ENCODE measurements at regions not wholly inside any gene's neighbourhood (a gene's known extent, or its start where the extent isn't known, plus 50 kb on each side); places are given as distances from the start of the nearest gene placed in this dataset.

DNA sequence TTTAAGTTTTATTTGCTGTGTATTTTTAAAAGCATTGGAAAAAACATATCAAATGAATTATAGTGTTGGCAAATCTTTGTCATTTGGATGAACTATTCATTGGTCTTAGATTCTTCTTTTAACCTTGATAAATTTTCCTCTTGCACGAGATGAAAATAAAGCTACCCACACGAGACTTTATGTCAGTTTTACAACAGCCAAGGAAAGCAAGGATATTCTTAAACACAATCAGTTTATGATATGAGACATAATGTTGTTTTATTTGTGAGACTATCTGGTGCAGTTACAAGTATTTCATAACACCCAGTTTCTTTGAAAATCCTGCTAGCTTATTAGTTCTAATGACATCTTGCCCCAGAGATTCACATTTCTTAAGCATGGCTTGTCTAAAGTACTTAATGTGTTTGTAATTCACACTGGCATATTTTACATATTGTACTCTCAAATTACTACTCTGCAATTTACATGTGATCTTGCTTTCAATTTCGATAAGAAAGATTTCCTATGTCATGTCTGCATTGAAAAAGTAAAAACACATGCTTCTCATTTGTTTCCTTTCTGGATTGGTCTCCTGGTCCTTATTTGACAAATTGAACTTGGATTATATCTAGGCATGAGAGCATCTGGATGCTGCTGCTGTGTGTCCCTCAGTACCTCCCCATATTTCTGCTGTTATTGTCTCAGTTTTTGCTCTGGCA, 955.5 kb upstream of the PCDH9 start:
- Mint-ChIP-seq H3K36me3 (ENCODE audit: low read depth, unreplicated experiment) (no peaks in the 10 kb centered on the region), H3K9me3 (ENCODE audit: unreplicated experiment) (no peaks in the 10 kb centered on the region), H3K27me3 (ENCODE audit: low read depth, unreplicated experiment) (no peaks in the 10 kb centered on the region), H3K27ac (ENCODE audit: unreplicated experiment) (no peak overlapping the region), H3K4me1 (ENCODE audit: low read depth, unreplicated experiment) (peaks cover 3% of the 10 kb centered on the region), H3K4me3 (ENCODE audit: unreplicated experiment) (no peak overlapping the region)
- peak overlapping the region; percentile 43 for H2AFZ ChIP-seq (ENCODE audit: low read depth, low read length)
- no peaks in the 10 kb centered on the region for H3K4me1 ChIP-seq (ENCODE audit: insufficient read depth, low read length)
- H3K27ac ChIP-seq (ENCODE audit: low read depth, low read length), result no peak overlapping the region
- no peaks in the 10 kb centered on the region for H3K27me3 ChIP-seq (ENCODE audit: insufficient read depth, low read length)
- FAIRE-seq (no peak), DNase-seq (ENCODE audit: low read depth) (no peak)
- no peaks in the 10 kb centered on the region for H3K9me3 ChIP-seq (ENCODE audit: insufficient read depth, low read depth, low read length)
- H3K36me3 ChIP-seq (ENCODE audit: insufficient read depth, low read length), result no peaks in the 10 kb centered on the region
- no peak overlapping the region for H3K4me3 ChIP-seq (ENCODE audit: insufficient read depth, low read depth, low read length)
- no peak overlapping the region for H3K4me2 ChIP-seq (ENCODE audit: low read length)
- no peak overlapping the region for H3K9ac ChIP-seq (ENCODE audit: low read length)
- TF ChIP-seq, protein P1, sequence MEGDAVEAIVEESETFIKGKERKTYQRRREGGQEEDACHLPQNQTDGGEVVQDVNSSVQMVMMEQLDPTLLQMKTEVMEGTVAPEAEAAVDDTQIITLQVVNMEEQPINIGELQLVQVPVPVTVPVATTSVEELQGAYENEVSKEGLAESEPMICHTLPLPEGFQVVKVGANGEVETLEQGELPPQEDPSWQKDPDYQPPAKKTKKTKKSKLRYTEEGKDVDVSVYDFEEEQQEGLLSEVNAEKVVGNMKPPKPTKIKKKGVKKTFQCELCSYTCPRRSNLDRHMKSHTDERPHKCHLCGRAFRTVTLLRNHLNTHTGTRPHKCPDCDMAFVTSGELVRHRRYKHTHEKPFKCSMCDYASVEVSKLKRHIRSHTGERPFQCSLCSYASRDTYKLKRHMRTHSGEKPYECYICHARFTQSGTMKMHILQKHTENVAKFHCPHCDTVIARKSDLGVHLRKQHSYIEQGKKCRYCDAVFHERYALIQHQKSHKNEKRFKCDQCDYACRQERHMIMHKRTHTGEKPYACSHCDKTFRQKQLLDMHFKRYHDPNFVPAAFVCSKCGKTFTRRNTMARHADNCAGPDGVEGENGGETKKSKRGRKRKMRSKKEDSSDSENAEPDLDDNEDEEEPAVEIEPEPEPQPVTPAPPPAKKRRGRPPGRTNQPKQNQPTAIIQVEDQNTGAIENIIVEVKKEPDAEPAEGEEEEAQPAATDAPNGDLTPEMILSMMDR (IDR thresholded peaks at IDR 0.05; ENCODE audit: insufficient read depth, low read depth, low read length), result no peak
- no peak for TF ChIP-seq EZH2 (IDR thresholded peaks at IDR 0.05; ENCODE audit: insufficient read depth, low read length)
- no peaks in the 10 kb centered on the region for H3K79me2 ChIP-seq (ENCODE audit: insufficient read depth, low read length)
- H4K20me1 ChIP-seq (ENCODE audit: insufficient read depth, low read length), result no peaks in the 10 kb centered on the region

DNA sequence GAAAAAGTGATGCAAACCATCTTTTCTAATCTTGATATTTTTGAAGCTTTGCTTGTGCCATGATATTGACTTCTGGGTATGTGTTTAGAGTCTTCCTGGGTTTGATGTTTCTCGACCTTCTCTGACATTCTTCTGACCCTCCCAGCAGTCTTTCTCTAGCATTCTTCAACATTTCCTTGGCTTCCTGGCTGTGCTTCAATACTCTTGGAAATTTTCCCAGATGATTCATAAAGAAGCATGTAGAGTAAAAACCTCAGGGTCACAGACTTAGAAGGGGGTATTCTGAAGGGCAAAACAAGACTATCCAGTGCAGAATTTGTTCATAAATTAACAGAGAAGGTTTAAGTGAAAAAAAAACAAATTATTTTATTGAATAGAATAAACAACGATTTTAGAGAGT, 946.3 kb upstream of the PCDH9 start:
- Histone ChIP-seq H3K9me3 (ENCODE audit: insufficient read depth, low read depth, low read length) (no peaks in the 10 kb centered on the region), H4K20me1 (ENCODE audit: insufficient read depth, low read length) (no peaks in the 10 kb centered on the region), H3K4me2 (ENCODE audit: low read length) (no peak overlapping the region), H3K9ac (ENCODE audit: low read length) (no peak overlapping the region), H3K36me3 (ENCODE audit: insufficient read depth, low read length) (no peaks in the 10 kb centered on the region), H3K27me3 (ENCODE audit: insufficient read depth, low read length) (no peaks in the 10 kb centered on the region), H2AFZ (ENCODE audit: low read depth, low read length) (no peak overlapping the region), H3K4me3 (ENCODE audit: insufficient read depth, low read depth, low read length) (no peak overlapping the region), H3K4me1 (ENCODE audit: insufficient read depth, low read length) (peaks cover 7% of the 10 kb centered on the region), H3K79me2 (ENCODE audit: insufficient read depth, low read length) (no peaks in the 10 kb centered on the region), H3K27ac (ENCODE audit: low read depth, low read length) (no peak overlapping the region)
- DNase-seq (ENCODE audit: low read depth) (peak; percentile 84), FAIRE-seq (no peak)
- Mint-ChIP-seq H3K9me3 (ENCODE audit: unreplicated experiment) (peaks cover 6% of the 10 kb centered on the region), H3K27ac (ENCODE audit: unreplicated experiment) (peak overlapping the region; percentile 4), H3K4me3 (ENCODE audit: unreplicated experiment) (no peak overlapping the region), H3K4me1 (ENCODE audit: low read depth, unreplicated experiment) (peaks cover 13% of the 10 kb centered on the region), H3K27me3 (ENCODE audit: low read depth, unreplicated experiment) (no peaks in the 10 kb centered on the region), H3K36me3 (ENCODE audit: low read depth, unreplicated experiment) (no peaks in the 10 kb centered on the region)
- TF ChIP-seq, protein P1 (IDR thresholded peaks at IDR 0.05; ENCODE audit: insufficient read depth, low read depth, low read length), result no peak
- no peak for TF ChIP-seq EZH2 (IDR thresholded peaks at IDR 0.05; ENCODE audit: insufficient read depth, low read length)

DNA sequence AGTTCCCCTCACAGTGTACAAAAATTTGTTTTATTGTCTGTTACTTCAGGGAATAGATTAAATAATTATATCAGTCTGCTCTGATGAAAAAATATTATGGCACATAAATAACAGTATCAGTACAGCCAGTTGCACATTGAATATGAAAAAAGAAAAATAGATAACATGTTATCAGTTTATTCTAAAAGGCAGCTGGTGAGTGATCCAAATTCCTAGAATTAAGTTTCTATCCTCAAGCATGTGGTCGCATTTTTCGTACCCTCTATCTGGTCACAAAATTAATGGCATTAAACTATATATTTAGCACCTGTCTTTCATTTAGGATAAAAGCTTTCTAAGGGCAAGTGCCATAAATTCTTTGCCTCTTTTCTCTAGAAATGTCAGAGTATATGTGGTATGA, 944.8 kb upstream of the PCDH9 start:
- DNase-seq (ENCODE audit: low read depth), result no peak
- H3K27me3 Mint-ChIP-seq (ENCODE audit: low read depth, unreplicated experiment), result no peaks in the 10 kb centered on the region
- Histone ChIP-seq H3K9ac (ENCODE audit: low read length) (no peak overlapping the region), H3K4me3 (ENCODE audit: insufficient read depth, low read depth, low read length) (no peak overlapping the region), H3K4me1 (ENCODE audit: insufficient read depth, low read length) (peaks cover 7% of the 10 kb centered on the region), H2AFZ (ENCODE audit: low read depth, low read length) (no peak overlapping the region), H3K9me3 (ENCODE audit: insufficient read depth, low read depth, low read length) (no peaks in the 10 kb centered on the region), H3K36me3 (ENCODE audit: insufficient read depth, low read length) (no peaks in the 10 kb centered on the region), H3K79me2 (ENCODE audit: insufficient read depth, low read length) (no peaks in the 10 kb centered on the region), H3K4me2 (ENCODE audit: low read length) (no peak overlapping the region), H3K27ac (ENCODE audit: low read depth, low read length) (no peak overlapping the region), H3K27me3 (ENCODE audit: insufficient read depth, low read length) (no peaks in the 10 kb centered on the region), H4K20me1 (ENCODE audit: insufficient read depth, low read length) (no peaks in the 10 kb centered on the region)
- no peaks in the 10 kb centered on the region for H3K36me3 Mint-ChIP-seq (ENCODE audit: low read depth, unreplicated experiment)
- TF ChIP-seq EZH2 (IDR thresholded peaks at IDR 0.05; ENCODE audit: insufficient read depth, low read length), result no peak
- TF ChIP-seq, protein P1 (IDR thresholded peaks at IDR 0.05; ENCODE audit: insufficient read depth, low read depth, low read length), result no peak
- no peak for FAIRE-seq
- peaks cover 13% of the 10 kb centered on the region for H3K4me1 Mint-ChIP-seq (ENCODE audit: low read depth, unreplicated experiment)
- H3K9me3 Mint-ChIP-seq (ENCODE audit: unreplicated experiment), result peaks cover 3% of the 10 kb centered on the region
- H3K27ac Mint-ChIP-seq (ENCODE audit: unreplicated experiment), result no peak overlapping the region
- no peak overlapping the region for H3K4me3 Mint-ChIP-seq (ENCODE audit: unreplicated experiment)
